BE2C (cell line): ENCODE measurements at regions not wholly inside any gene's neighbourhood (a gene's known extent, or its start where the extent isn't known, plus 50 kb on each side); places are given as distances from the start of the nearest gene placed in this dataset.

ENCODE experiments used
- DNase-seq: peaks from one replicate; pipeline ENCODE4 v3.0.0-alpha.2; 2020
- H3K27me3 ChIP-seq: fragments of 250-450 bp; sonication (Bioruptor Pico); 2 replicates; pipeline ENCODE4 v1.5.1; 2020; ENCODE audit warnings: mild to moderate bottlenecking
- H3K36me3 ChIP-seq: fragments of 250-450 bp; sonication (Bioruptor Pico); 2 replicates; pipeline ENCODE4 v1.5.1; 2020; ENCODE audit warnings: mild to moderate bottlenecking
- H3K4me1 ChIP-seq: fragments of 250-450 bp; sonication (Bioruptor Pico); 2 replicates; pipeline ENCODE4 v1.5.1; 2020
- H3K4me3 ChIP-seq: 2 replicates; pipeline ENCODE4 v1.5.1; 2011; ENCODE audit warnings: low read depth, low read length
- H3K9me3 ChIP-seq: fragments of 250-450 bp; sonication (Bioruptor Pico); 2 replicates; pipeline ENCODE4 v1.5.1; 2020
- CTCF ChIP-seq: IDR thresholded peaks from 2 replicates; pipeline ENCODE4 v1.5.1; 2012; ENCODE audit warnings: mild to moderate bottlenecking, low read depth, low read length

GRCh38 chr13:29654384-29654783 lies 58.9 kb upstream of the SLC7A1 start:
- TF ChIP-seq CTCF, result no peak
- H3K4me1 ChIP-seq, result no peaks in the 10 kb centered on the region
- H3K27me3 ChIP-seq, result no peaks in the 10 kb centered on the region
- DNase-seq, result no peak
- H3K4me3 ChIP-seq, result no peak overlapping the region
- H3K36me3 ChIP-seq, result no peaks in the 10 kb centered on the region
- no peaks in the 10 kb centered on the region for H3K9me3 ChIP-seq

- no peak for DNase-seq
- Histone ChIP-seq H3K9me3 (no peaks in the 10 kb centered on the region), H3K27me3 (no peaks in the 10 kb centered on the region), H3K4me3 (no peak overlapping the region), H3K4me1 (no peaks in the 10 kb centered on the region), H3K36me3 (no peaks in the 10 kb centered on the region)
- TF ChIP-seq CTCF, result no peak
These were observed 53.3 kb upstream of the SLC7A1 start for GRCh38 chr13:29648760-29649159.
